ENCODE measurements at regions not wholly inside any gene's neighbourhood (a gene's known extent, or its start where the extent isn't known, plus 50 kb on each side); places are given as distances from the start of the nearest gene placed in this dataset.

DNA sequence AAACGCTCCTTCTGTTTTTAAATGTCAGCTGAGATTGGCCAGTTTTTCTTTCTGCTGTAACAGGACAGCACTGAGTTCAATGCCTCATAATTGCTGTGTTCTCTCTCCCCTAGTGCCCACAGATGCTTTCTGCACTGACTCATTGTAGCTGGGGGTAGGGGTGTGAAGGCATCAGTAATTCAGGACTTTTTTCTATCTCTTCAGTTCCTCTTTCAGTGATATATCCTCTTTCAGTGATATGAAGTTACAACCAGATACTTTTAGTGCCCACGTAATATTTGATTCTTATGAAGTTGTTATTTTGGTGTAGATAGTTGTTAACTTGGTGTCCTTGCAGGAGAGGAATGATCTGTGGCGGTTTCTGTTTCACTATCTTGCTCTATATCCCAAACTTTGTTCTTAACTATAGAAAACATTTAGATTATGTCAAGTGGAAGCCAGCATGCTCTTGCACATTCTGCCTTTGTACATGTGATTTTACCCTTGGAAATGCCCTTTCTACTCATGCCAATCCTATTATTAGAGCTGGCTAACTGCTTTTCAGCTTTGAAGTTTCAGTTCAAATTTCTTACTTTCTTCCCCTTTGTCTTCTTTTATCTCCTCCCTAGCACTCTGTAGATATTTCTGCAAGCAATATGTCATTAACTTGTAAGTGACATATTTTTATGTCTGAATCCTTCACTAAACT is 1258.4 kb downstream of the FAM133A start:
- TF ChIP-seq CTCF (IDR thresholded peaks at IDR 0.05) (no peak), POLR2A (IDR thresholded peaks at IDR 0.05) (no peak), POLR2AphosphoS5 (IDR thresholded peaks at IDR 0.05) (no peak), EP300 (IDR thresholded peaks at IDR 0.05) (no peak)
